ENCODE measurements at regions not wholly inside any gene's neighbourhood (a gene's known extent, or its start where the extent isn't known, plus 50 kb on each side); places are given as distances from the start of the nearest gene placed in this dataset.

GRCh38 chr15:93477721-93478120 lies 388.7 kb upstream of the RGMA start:
- no peak overlapping the region for H3K18ac ChIP-seq (ENCODE audit: low read depth, low read length)
- H3K4me3 ChIP-seq (ENCODE audit: insufficient read depth, low read depth, low read length): no peak overlapping the region
- no peak overlapping the region for H2BK120ac ChIP-seq (ENCODE audit: low read depth, low read length)
- POLR2A ChIA-PET (ENCODE audit: unreplicated experiment): no interaction called here
- H4K5ac ChIP-seq (ENCODE audit: low read depth, low read length): no peak overlapping the region
- H4K8ac ChIP-seq (ENCODE audit: low read depth in 2 of 2, low read length in 2 of 2): no peak overlapping the region
- intact Hi-C loops (cut with micrococcal nuclease) (no loop called here), dilution Hi-C loops (cut with HindIII; ENCODE audit: low sequenced_read_pairs, unreplicated experiment) (no loop called here), in situ Hi-C loops (cut with MboI; ENCODE audit: low sequenced_read_pairs) (no loop called here)
- no peak overlapping the region for H3K4ac ChIP-seq (ENCODE audit: low read depth, low read length)
- H3K4me1 ChIP-seq (ENCODE audit: control insufficient read depth, insufficient read depth, low read length): no peaks in the 10 kb centered on the region
- H2AK9ac ChIP-seq (replicated peaks; ENCODE audit: low read depth, low read length, poor library complexity): no peak overlapping the region
- H3K9me3 ChIP-seq (ENCODE audit: control insufficient read depth, insufficient read depth, low read length): peaks cover 25% of the 10 kb centered on the region
- no peak overlapping the region for H3K14ac ChIP-seq (replicated peaks; ENCODE audit: low read depth, low read length)
- H3K56ac ChIP-seq (ENCODE audit: extremely low read depth, insufficient read depth, low read length): no peak overlapping the region
- DNase-seq: no peak
- no peak overlapping the region for H2AFZ ChIP-seq (replicated peaks; ENCODE audit: low read length, poor library complexity)
- no peak overlapping the region for H2AK5ac ChIP-seq (ENCODE audit: low read depth, low read length)
- H3K79me1 ChIP-seq (ENCODE audit: low read depth in 1 of 2, low read length in 2 of 2): no peaks in the 10 kb centered on the region
- no peak overlapping the region for H2BK20ac ChIP-seq (ENCODE audit: low read depth, low read length)
- no peaks in the 10 kb centered on the region for H4K20me1 ChIP-seq (ENCODE audit: insufficient read depth, low read length)
- no TSS peak for BruUV-seq (replicated peaks)
- H3K27ac ChIP-seq (ENCODE audit: insufficient read depth, low read length): no peak overlapping the region
- H3K23ac ChIP-seq (ENCODE audit: low read depth, low read length): no peak overlapping the region
- H3K9ac ChIP-seq (ENCODE audit: low read depth, low read length): no peak overlapping the region
- no peaks in the 10 kb centered on the region for H3K36me3 ChIP-seq (ENCODE audit: control insufficient read depth, insufficient read depth, low read length)
- H3K27me3 ChIP-seq (ENCODE audit: control insufficient read depth, insufficient read depth, low read length): no peaks in the 10 kb centered on the region
- CTCF ChIA-PET: no interaction called here
- WGBS, 2 experiments (ENCODE audit: extremely low coverage in 2 of 2, insufficient read length in 1 of 2): no CpG with 5 or more reads among the region's 4 CpGs
- ATAC-seq (ENCODE audit: low read depth): no peak
- no peak overlapping the region for H4K91ac ChIP-seq (ENCODE audit: insufficient read depth, low read depth, low read length)
- H2BK5ac ChIP-seq (ENCODE audit: low read depth, low read length, poor library complexity, severe bottlenecking): no peak overlapping the region
- no peak overlapping the region for H3K4me2 ChIP-seq (ENCODE audit: low read depth, low read length)
- TF ChIP-seq ELK1 (IDR thresholded peaks at IDR 0.05; ENCODE audit: borderline replicate concordance, low read depth, low read length): no peak
- TF ChIP-seq BHLHE40 (IDR thresholded peaks at IDR 0.05; ENCODE audit: low read depth, low read length): no peak
- no peak for TF ChIP-seq MAZ (IDR thresholded peaks at IDR 0.05; ENCODE audit: borderline replicate concordance, low read depth, low read length)
- TF ChIP-seq MXI1 (IDR thresholded peaks at IDR 0.05; ENCODE audit: borderline replicate concordance, low read depth, low read length): no peak
- TF ChIP-seq RCOR1 (IDR thresholded peaks at IDR 0.05; ENCODE audit: insufficient replicate concordance, low read length): no peak
- TF ChIP-seq FOS (IDR thresholded peaks at IDR 0.05; ENCODE audit: low read depth, low read length): no peak
- no peak for TF ChIP-seq RFX5 (IDR thresholded peaks at IDR 0.05; ENCODE audit: low read depth, low read length)
- no peak for TF ChIP-seq CEBPB (IDR thresholded peaks at IDR 0.05; ENCODE audit: low read depth, low read length)
- TF ChIP-seq POLR2A (IDR thresholded peaks at IDR 0.05; ENCODE audit: low read depth, low read length): no peak
- no peak for TF ChIP-seq USF2 (IDR thresholded peaks at IDR 0.05; ENCODE audit: low read depth, low read length)
- TF ChIP-seq RAD21 (IDR thresholded peaks at IDR 0.05; ENCODE audit: low read length): no peak
- TF ChIP-seq MAFK (IDR thresholded peaks at IDR 0.05; ENCODE audit: low read depth, low read length): no peak
- TF ChIP-seq SMC3 (IDR thresholded peaks at IDR 0.05; ENCODE audit: low read depth, low read length): no peak
- H2BK15ac ChIP-seq (ENCODE audit: low read depth, low read length): no peak overlapping the region
- H3K9me1 ChIP-seq (ENCODE audit: insufficient read depth, low read length): no peaks in the 10 kb centered on the region
